SK-N-SH treated with all-trans-retinoic acid at 6 μM for 48 hours (cell line): ENCODE measurements at regions not wholly inside any gene's neighbourhood (a gene's known extent, or its start where the extent isn't known, plus 50 kb on each side); places are given as distances from the start of the nearest gene placed in this dataset.

Experiments
- CREB5 ChIP-seq: fragments of 250-450 bp; sonication (Bioruptor Pico); IDR thresholded peaks from 2 replicates; pipeline ENCODE4 v1.5.1; 2020; ENCODE audit warnings: low read depth, mild to moderate bottlenecking, moderate library complexity
- CSDC2 ChIP-seq: fragments of 250-450 bp; sonication (Bioruptor Pico); IDR thresholded peaks from 2 replicates; pipeline ENCODE4 v1.5.0; 2020; ENCODE audit warnings: mild to moderate bottlenecking, moderate library complexity
- GLIS3 ChIP-seq: fragments of 250-450 bp; sonication (Bioruptor Pico); IDR thresholded peaks from 2 replicates; pipeline ENCODE4 v1.5.0; 2020; ENCODE audit warnings: mild to moderate bottlenecking, moderate library complexity
- POU6F1 ChIP-seq: fragments of 250-450 bp; sonication (Bioruptor Pico); IDR thresholded peaks from 2 replicates; pipeline ENCODE4 v1.8.0; 2021; ENCODE audit warnings: low read depth, mild to moderate bottlenecking, moderate library complexity, borderline replicate concordance

- TF ChIP-seq POU6F1 (CRISPR knock-in tag) (no peak), CREB5 (no peak), CSDC2 (CRISPR knock-in tag) (no peak), GLIS3 (no peak)
Measured at GRCh38 chr11:91866642-91867041, 358.0 kb upstream of the FAT3 start.
